ENCODE measurements at regions not wholly inside any gene's neighbourhood (a gene's known extent, or its start where the extent isn't known, plus 50 kb on each side); places are given as distances from the start of the nearest gene placed in this dataset.

DNA sequence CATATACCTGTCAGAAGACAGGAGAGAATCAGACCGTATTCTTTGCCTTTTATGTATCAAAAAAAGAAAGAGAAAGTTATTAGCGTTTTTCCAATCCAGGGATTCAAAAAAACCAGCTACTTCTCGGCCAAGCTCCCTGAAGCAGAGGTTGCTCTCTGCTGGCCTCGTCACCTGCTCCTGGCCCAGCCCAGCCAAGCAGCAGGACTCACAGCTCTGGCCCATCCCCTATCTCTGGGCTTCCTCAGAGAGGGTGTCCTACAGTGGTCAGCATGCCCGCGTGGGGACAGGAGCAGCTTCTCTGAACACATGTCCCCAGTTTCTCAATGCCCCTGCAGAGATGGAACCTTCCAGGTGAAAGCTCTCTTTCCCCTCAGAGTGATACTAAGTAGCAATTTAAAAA, 209.0 kb downstream of the URI1 start:
- H3K36me3 ChIP-seq (ENCODE audit: low read depth), result no peaks in the 10 kb centered on the region
- no peaks in the 10 kb centered on the region for H3K4me1 ChIP-seq (ENCODE audit: insufficient read depth, poor library complexity, severe bottlenecking)
- no peaks in the 10 kb centered on the region for H3K27me3 ChIP-seq (ENCODE audit: insufficient read depth, poor library complexity, severe bottlenecking)
- DNase-seq (ENCODE audit: low spot score) (no peak), ATAC-seq (ENCODE audit: low read depth) (no peak)
- no peaks in the 10 kb centered on the region for H3K9me3 ChIP-seq (ENCODE audit: severe bottlenecking)
- no peak overlapping the region for H3K27ac ChIP-seq (ENCODE audit: poor library complexity, severe bottlenecking)
- no peak overlapping the region for H3K4me3 ChIP-seq (ENCODE audit: severe bottlenecking)
- TF ChIP-seq, protein P1, sequence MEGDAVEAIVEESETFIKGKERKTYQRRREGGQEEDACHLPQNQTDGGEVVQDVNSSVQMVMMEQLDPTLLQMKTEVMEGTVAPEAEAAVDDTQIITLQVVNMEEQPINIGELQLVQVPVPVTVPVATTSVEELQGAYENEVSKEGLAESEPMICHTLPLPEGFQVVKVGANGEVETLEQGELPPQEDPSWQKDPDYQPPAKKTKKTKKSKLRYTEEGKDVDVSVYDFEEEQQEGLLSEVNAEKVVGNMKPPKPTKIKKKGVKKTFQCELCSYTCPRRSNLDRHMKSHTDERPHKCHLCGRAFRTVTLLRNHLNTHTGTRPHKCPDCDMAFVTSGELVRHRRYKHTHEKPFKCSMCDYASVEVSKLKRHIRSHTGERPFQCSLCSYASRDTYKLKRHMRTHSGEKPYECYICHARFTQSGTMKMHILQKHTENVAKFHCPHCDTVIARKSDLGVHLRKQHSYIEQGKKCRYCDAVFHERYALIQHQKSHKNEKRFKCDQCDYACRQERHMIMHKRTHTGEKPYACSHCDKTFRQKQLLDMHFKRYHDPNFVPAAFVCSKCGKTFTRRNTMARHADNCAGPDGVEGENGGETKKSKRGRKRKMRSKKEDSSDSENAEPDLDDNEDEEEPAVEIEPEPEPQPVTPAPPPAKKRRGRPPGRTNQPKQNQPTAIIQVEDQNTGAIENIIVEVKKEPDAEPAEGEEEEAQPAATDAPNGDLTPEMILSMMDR (IDR thresholded peaks at IDR 0.05; ENCODE audit: poor library complexity, severe bottlenecking), result no peak

DNA sequence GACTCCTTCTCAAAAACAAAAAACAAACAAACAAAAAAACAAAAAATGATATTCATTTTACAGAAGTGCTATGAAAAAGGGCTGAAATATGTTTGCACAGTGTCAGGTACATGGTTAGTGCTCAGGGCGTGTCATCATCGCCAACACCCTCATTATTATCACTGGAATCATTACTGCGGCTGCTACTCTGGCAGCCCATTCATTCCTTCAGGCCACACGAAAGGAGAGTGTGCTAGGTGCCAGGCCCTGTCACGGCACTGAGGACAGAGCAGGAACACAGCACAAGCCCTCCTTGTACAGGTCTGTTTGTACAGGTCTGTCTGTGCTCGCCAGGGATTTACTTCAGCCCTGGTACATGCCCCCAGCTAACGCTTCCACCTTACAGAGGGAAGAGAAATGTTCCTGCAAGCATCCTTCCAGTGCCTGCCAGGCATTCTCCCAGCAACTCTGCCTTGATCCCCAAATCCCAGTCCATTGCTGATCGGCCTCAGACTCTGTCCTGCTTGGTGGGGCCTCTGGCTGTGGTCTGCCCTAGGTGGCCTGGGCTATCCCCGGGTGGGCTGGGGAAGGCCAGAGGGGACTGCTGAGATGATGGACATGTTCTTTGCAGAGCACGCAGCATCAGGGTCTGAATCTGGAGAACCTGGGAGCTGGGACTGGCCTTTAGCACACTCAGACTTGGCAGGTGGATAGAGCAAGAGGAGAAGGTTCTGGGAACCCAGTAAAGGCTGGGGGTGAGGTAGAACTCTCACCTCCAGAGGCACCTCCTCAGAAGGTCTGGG, 210.7 kb downstream of the URI1 start:
- H3K27me3 ChIP-seq (ENCODE audit: insufficient read depth, poor library complexity, severe bottlenecking), result no peaks in the 10 kb centered on the region
- DNase-seq (ENCODE audit: low spot score) (no peak), ATAC-seq (ENCODE audit: low read depth) (no peak)
- H3K9me3 ChIP-seq (ENCODE audit: severe bottlenecking), result no peaks in the 10 kb centered on the region
- no peaks in the 10 kb centered on the region for H3K36me3 ChIP-seq (ENCODE audit: low read depth)
- no peaks in the 10 kb centered on the region for H3K4me1 ChIP-seq (ENCODE audit: insufficient read depth, poor library complexity, severe bottlenecking)
- no peak overlapping the region for H3K27ac ChIP-seq (ENCODE audit: poor library complexity, severe bottlenecking)
- no peak overlapping the region for H3K4me3 ChIP-seq (ENCODE audit: severe bottlenecking)
- TF ChIP-seq, protein P1 (IDR thresholded peaks at IDR 0.05; ENCODE audit: poor library complexity, severe bottlenecking), result no peak

DNA sequence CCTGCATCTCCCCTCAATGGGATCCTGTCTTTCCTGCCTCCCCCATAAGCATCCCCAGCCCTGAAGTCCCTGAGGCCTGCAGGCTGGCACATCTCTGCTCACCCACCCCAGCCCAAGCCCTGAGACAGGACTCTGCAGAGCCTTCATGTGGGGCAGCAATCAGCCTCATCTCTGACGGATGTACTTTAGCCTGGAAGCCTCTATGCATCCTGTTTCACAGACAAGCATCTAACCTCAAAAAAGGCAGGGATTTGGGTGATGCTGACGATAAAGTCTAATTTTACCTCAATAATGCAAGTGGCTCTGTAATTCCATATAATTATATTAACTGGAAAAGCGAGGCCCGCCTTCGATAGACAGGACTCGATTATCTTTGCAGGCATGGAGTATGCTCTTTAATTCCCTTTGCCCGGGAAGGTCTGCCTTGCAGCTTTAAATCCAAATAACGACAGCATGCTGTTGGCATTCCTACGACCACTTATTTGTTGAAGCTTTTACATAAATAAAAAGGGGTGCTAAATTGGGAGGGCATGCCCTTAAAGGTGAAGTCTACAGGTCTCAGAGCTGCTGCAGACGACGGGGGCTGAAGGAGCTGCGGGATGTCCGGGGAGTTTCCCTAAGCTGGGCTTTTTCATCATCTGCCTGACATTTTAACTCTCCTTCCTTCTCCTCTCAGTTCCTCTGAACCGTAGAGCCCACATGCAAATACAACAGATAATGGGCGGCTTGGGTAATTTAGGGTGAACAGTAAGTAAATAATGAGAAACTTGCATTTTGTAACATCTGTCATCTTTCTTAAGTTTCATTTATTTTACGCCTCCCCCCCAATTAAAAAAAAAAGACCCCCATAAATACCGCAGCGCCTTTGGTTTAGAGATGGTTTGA, 211.5 kb downstream of the URI1 start:
- no peak for DNase-seq (ENCODE audit: low spot score)
- H3K36me3 ChIP-seq (ENCODE audit: low read depth), result no peaks in the 10 kb centered on the region
- TF ChIP-seq, protein P1 (IDR thresholded peaks at IDR 0.05; ENCODE audit: poor library complexity, severe bottlenecking), result no peak
- no peak; the same call in 2 of the 3 replicates for ATAC-seq (ENCODE audit: low read depth)
- H3K27ac ChIP-seq (ENCODE audit: poor library complexity, severe bottlenecking), result no peak overlapping the region
- H3K27me3 ChIP-seq (ENCODE audit: insufficient read depth, poor library complexity, severe bottlenecking), result no peaks in the 10 kb centered on the region
- no peaks in the 10 kb centered on the region for H3K9me3 ChIP-seq (ENCODE audit: severe bottlenecking)
- no peak overlapping the region for H3K4me3 ChIP-seq (ENCODE audit: severe bottlenecking)
- H3K4me1 ChIP-seq (ENCODE audit: insufficient read depth, poor library complexity, severe bottlenecking), result no peaks in the 10 kb centered on the region

DNA sequence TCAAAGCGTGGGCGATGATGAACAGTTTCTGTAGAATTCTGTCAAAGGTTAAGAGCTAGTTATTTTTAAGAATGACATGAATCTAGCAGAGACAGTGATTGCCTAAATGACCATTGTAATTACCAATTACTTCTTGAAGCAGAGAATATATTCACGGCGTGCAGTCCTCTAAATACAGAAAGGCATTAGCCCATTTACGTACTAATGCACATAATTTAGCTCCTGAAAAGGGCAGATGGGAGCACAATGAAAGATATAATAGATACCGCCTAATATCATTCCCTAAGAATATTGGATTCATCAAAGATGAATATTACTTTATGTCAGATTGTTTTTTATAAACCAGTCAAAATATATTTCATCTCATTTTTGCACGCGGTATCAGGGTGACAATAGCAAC, 212.4 kb downstream of the URI1 start:
- ATAC-seq (ENCODE audit: low read depth), result no peak
- no peaks in the 10 kb centered on the region for H3K4me1 ChIP-seq (ENCODE audit: insufficient read depth, poor library complexity, severe bottlenecking)

More for the DNA sequence above, 212.4 kb downstream of the URI1 start:
- Histone ChIP-seq H3K9me3 (ENCODE audit: severe bottlenecking) (no peaks in the 10 kb centered on the region), H3K27me3 (ENCODE audit: insufficient read depth, poor library complexity, severe bottlenecking) (no peaks in the 10 kb centered on the region), H3K36me3 (ENCODE audit: low read depth) (no peaks in the 10 kb centered on the region), H3K27ac (ENCODE audit: poor library complexity, severe bottlenecking) (no peak overlapping the region), H3K4me3 (ENCODE audit: severe bottlenecking) (no peak overlapping the region)
- TF ChIP-seq, protein P1 (IDR thresholded peaks at IDR 0.05; ENCODE audit: poor library complexity, severe bottlenecking), result no peak
- DNase-seq (ENCODE audit: low spot score), result no peak

Data from RWPE2 (cell line).